Liver (tissue), 3 donors: ENCODE measurements at regions not wholly inside any gene's neighbourhood (a gene's known extent, or its start where the extent isn't known, plus 50 kb on each side); places are given as distances from the start of the nearest gene placed in this dataset.

Experiments
- EGR1 ChIP-seq, 2 donors: IDR thresholded peaks; 2 replicates each; pipeline ENCODE4 v1.6.1; 2016 to 2018; ENCODE audit warnings: antibody characterized with exemption in 2 of 2, low read depth in 2 of 2
- FOXA1 ChIP-seq: IDR thresholded peaks from 2 replicates; pipeline ENCODE4 v1.6.1; 2016; ENCODE audit warnings: antibody characterized with exemption
- FOXA2 ChIP-seq: IDR thresholded peaks from 2 replicates; pipeline ENCODE4 v1.6.1; 2016; ENCODE audit warnings: antibody characterized with exemption
- GABPA ChIP-seq, 2 donors: IDR thresholded peaks in 1 of 2; conservative IDR thresholded peaks in 1 of 2; 2 replicates each; pipeline ENCODE4 v1.6.1; 2016; ENCODE audit warnings: antibody characterized with exemption in 2 of 2, mild to moderate bottlenecking in 1 of 2, moderate library complexity in 1 of 2
- JUND ChIP-seq, 2 donors: IDR thresholded peaks; 2 replicates each; pipeline ENCODE4 v1.6.1; 2016; ENCODE audit warnings: antibody characterized with exemption in 2 of 2
- RAD21 ChIP-seq, 2 donors: IDR thresholded peaks; 2 replicates each; pipeline ENCODE4 v1.6.1; 2016; ENCODE audit warnings: antibody characterized with exemption in 2 of 2, mild to moderate bottlenecking in 2 of 2
- SP1 ChIP-seq: IDR thresholded peaks from 2 replicates; pipeline ENCODE4 v1.6.1; 2018; ENCODE audit warnings: antibody characterized with exemption, mild to moderate bottlenecking
- TAF1 ChIP-seq: conservative IDR thresholded peaks from 2 replicates; pipeline ENCODE4 v1.6.1; 2016; ENCODE audit warnings: antibody characterized with exemption, mild to moderate bottlenecking
- YY1 ChIP-seq: IDR thresholded peaks from 2 replicates; pipeline ENCODE4 v1.6.1; 2016; ENCODE audit warnings: antibody characterized with exemption, mild to moderate bottlenecking
- TF ChIP-seq, protein P1 (sequence below): fragments of 150-350 bp; IDR thresholded peaks from 2 replicates; pipeline ENCODE4 v1.5.1; 2017; ENCODE audit warnings: improper control_type of control experiment, low read depth, low read length; ENCODE audit not compliant: missing input control
- TF ChIP-seq, protein P2 (sequence below): IDR thresholded peaks from 2 replicates; pipeline ENCODE4 v1.6.1; 2016; ENCODE audit warnings: antibody characterized with exemption
- TF ChIP-seq, protein P3 (sequence below): IDR thresholded peaks from 2 replicates; pipeline ENCODE4 v1.6.1; 2016; ENCODE audit warnings: antibody characterized with exemption
- donor health status: healthy.
- donor health status: healthy.

DNA sequence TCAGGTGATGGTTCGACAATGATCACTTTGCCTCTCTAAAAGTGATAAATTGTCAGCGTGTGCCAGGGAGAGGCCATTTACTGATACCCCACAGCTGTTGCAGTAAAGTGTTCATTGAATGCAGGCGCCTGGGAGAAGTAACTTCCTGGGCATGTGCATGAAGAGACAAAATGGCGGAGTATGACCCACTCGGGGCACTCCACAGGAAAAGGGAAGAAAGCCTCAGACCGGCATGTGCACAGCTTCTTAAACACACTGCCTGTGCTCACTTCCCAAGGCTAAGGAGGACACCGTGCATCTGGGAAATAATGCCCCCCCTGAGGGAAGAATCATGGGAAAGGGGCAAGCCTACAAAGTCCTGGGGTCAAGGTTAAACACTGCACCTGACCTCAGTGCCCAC, 329.5 kb downstream of the ICE1 start:
- TF ChIP-seq, protein P1, sequence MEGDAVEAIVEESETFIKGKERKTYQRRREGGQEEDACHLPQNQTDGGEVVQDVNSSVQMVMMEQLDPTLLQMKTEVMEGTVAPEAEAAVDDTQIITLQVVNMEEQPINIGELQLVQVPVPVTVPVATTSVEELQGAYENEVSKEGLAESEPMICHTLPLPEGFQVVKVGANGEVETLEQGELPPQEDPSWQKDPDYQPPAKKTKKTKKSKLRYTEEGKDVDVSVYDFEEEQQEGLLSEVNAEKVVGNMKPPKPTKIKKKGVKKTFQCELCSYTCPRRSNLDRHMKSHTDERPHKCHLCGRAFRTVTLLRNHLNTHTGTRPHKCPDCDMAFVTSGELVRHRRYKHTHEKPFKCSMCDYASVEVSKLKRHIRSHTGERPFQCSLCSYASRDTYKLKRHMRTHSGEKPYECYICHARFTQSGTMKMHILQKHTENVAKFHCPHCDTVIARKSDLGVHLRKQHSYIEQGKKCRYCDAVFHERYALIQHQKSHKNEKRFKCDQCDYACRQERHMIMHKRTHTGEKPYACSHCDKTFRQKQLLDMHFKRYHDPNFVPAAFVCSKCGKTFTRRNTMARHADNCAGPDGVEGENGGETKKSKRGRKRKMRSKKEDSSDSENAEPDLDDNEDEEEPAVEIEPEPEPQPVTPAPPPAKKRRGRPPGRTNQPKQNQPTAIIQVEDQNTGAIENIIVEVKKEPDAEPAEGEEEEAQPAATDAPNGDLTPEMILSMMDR = no peak
- TF ChIP-seq GABPA (IDR thresholded peaks at IDR 0.05 in 1 of 2, conservative IDR thresholded peaks at IDR 0.05 in 1 of 2) (no peak), JUND (IDR thresholded peaks at IDR 0.05) (no peak), SP1 (no peak), FOXA1 (no peak), EGR1 (IDR thresholded peaks at IDR 0.05; ENCODE audit: low read depth in 2 of 2) (no peak), RAD21 (IDR thresholded peaks at IDR 0.05) (no peak), TAF1 (no peak), YY1 (no peak), FOXA2 (no peak)
- TF ChIP-seq, protein P2, sequence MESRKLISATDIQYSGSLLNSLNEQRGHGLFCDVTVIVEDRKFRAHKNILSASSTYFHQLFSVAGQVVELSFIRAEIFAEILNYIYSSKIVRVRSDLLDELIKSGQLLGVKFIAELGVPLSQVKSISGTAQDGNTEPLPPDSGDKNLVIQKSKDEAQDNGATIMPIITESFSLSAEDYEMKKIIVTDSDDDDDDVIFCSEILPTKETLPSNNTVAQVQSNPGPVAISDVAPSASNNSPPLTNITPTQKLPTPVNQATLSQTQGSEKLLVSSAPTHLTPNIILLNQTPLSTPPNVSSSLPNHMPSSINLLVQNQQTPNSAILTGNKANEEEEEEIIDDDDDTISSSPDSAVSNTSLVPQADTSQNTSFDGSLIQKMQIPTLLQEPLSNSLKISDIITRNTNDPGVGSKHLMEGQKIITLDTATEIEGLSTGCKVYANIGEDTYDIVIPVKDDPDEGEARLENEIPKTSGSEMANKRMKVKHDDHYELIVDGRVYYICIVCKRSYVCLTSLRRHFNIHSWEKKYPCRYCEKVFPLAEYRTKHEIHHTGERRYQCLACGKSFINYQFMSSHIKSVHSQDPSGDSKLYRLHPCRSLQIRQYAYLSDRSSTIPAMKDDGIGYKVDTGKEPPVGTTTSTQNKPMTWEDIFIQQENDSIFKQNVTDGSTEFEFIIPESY = no peak
- TF ChIP-seq, protein P3, sequence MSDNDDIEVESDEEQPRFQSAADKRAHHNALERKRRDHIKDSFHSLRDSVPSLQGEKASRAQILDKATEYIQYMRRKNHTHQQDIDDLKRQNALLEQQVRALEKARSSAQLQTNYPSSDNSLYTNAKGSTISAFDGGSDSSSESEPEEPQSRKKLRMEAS = no peak
